Fibroblast of pulmonary artery (primary cell): ENCODE measurements at regions not wholly inside any gene's neighbourhood (a gene's known extent, or its start where the extent isn't known, plus 50 kb on each side); places are given as distances from the start of the nearest gene placed in this dataset.

Source experiments
- DNase-seq: peaks from one replicate; pipeline ENCODE4 v3.0.0-alpha.2; 2010; ENCODE audit warnings: low read depth
- H3K4me3 ChIP-seq: replicated peaks from 2 replicates; pipeline ENCODE4 v1.5.1; 2011; ENCODE audit warnings: low read depth, mild to moderate bottlenecking, control low read depth, low read length, moderate library complexity
- TF ChIP-seq, protein P1 (sequence below): IDR thresholded peaks from 2 replicates; pipeline ENCODE4 v1.5.1; 2011; ENCODE audit warnings: mild to moderate bottlenecking, control low read depth, low read length, inconsistent platforms; ENCODE audit errors: missing control alignments

DNA sequence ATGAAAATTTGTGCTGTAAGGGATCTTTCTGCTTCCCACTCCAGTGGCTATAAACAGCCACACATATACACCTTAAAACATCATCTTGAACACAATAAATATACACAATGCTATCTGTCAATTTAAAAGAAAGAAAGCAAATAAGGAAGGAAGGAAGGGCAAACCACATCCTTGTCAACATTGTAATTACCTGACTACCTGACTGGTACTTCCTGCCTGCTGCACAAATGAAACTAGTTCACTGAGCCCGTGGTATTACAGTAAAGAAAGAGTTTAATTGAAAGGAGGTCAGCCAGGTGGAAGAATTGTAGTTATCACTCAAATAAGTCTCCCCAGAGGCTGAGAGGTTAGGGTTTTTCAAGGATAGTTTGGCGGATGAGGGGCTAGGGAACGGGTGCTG lies 344.4 kb upstream of the ASIC2 start:
- TF ChIP-seq, protein P1, sequence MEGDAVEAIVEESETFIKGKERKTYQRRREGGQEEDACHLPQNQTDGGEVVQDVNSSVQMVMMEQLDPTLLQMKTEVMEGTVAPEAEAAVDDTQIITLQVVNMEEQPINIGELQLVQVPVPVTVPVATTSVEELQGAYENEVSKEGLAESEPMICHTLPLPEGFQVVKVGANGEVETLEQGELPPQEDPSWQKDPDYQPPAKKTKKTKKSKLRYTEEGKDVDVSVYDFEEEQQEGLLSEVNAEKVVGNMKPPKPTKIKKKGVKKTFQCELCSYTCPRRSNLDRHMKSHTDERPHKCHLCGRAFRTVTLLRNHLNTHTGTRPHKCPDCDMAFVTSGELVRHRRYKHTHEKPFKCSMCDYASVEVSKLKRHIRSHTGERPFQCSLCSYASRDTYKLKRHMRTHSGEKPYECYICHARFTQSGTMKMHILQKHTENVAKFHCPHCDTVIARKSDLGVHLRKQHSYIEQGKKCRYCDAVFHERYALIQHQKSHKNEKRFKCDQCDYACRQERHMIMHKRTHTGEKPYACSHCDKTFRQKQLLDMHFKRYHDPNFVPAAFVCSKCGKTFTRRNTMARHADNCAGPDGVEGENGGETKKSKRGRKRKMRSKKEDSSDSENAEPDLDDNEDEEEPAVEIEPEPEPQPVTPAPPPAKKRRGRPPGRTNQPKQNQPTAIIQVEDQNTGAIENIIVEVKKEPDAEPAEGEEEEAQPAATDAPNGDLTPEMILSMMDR: no peak
- DNase-seq: no peak
- no peak overlapping the region for H3K4me3 ChIP-seq

DNA sequence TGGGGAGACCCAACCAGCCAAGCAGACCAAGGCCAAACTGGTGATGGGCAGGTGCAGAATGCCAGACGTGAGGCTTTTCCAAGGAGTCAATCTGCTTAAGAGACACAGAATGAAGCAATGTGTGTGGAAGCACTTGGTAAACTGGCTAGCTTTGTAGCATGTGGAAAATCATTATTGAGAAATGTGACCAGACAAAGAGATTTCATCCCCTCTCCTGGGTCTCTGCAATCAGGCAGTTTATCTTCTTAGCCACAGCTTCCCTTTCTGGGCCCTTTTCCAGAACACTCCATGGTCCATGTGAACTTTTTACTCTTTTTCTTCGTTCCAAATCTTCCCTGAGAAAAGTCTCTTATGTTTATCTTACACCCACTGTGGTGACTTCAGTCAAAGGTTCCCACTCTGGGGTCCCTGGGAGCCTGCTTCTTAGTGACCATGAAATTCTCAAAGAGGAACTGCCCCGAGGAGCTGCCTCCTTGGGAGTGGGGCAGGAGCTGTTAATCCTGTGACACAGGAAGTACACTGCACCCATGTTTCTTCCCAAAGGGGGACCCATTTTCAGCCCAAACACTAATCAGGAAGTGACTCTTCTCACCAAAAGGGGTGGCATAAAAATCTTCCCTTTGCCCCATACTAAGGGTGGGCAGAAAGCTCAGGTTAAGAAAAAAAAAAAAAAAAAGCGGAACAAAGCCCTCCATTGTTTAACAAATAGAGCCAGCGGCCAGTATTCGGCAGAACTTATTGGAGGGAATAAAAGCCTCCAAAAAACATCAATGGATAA lies 346.2 kb upstream of the ASIC2 start:
- TF ChIP-seq, protein P1: no peak
- DNase-seq: no peak
- no peak overlapping the region for H3K4me3 ChIP-seq

DNA sequence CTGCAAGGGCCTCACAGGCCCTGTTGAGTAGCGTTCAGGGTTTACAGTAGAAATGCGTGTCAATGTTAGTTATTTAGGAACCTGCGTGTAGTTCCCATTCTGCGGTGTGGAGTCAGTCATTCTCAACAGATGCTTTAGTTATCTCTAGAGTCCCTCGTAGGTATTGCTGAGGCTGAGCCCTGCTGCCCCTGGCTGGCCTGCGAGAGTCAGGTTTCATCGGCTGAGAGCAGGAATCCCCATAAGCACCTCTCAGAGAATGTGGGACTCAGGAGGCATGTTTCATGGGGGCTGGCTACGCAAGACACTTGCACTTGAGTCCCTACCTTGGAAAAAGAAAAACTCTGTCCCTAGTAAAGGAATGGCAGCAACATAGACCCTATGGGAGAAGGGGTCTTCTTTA lies 347.5 kb upstream of the ASIC2 start:
- TF ChIP-seq, protein P1: no peak
- no peak overlapping the region for H3K4me3 ChIP-seq
- no peak for DNase-seq

DNA sequence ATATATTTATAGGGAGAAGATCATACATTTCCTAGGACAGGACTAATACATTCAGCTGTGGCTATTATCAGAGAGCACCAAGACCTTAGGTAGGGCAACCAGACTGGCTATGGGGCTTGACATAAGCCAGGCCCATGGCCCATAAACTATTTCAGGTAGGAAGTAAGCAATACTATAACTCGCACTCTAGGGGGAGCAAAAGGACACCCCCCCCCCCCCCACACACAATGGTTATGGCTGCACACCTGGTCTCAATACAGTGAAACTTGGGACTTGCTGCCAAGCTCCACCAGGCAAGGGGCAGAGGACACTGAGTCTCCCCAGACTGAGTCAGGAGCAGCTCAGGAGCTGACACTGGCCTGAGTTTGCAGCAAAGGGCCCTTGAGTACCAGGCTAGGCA lies 348.9 kb upstream of the ASIC2 start:
- no peak overlapping the region for H3K4me3 ChIP-seq
- TF ChIP-seq, protein P1: no peak
- no peak for DNase-seq

DNA sequence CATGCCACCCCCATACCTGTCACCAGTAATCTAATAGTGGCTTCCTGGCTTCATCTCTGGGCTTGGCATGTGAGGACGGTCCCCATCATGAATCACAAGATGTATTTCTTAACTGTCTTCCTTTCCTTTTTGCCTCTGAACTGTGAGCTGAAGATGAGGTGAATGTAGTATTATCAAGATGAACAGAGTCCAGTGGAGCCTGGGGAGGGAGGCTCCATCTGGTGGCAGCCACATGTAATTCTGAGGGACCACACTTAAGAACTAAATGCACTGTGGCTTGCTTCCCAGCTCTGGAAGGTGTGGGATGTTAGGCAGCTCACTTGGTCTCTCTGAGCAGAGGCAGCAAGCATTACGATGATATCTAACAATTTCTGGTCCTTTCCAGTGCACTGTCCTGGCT lies 354.9 kb upstream of the ASIC2 start:
- TF ChIP-seq, protein P1: peak; percentile 47
- no peak overlapping the region for H3K4me3 ChIP-seq
- peak; percentile 30 for DNase-seq

DNA sequence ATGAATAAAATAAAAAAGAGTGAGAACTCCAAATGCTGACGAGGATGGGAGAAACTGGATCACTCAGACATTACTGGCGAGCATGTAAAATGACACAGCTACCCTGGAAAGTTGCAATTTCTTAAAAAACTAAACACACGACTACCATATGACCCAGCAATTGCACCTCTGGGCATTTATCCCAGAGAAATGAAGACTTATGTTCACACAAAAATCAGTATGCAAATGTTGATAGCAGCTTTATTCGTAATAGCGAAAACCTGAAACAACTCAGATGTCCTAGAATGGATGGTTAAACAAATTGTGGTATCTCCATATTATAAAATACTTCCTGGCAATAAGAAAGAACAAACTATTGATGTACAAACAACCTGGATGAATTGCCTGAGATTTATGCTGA lies 357.2 kb upstream of the ASIC2 start:
- TF ChIP-seq, protein P1: no peak
- H3K4me3 ChIP-seq: no peak overlapping the region
- DNase-seq: no peak

DNA sequence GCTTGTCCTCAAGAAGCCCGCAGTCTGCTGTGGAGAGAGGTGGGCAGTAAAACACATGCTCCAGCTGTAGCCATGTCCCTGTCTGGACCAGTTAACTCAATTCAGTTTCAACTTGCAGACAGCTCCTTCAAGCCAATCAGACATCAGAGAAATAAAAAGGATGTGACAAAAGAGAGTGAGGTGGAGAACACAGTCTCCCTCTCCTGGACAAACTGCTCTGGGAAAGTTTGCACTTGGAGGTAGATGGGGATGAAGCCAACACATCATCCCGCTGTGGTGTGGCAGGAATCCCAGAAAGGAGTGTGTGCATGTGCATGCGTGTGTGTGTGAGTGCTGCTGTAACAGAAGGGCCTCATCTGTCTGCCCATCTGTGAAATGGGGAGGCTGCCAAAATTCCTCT lies 358.6 kb upstream of the ASIC2 start:
- DNase-seq: peak; percentile 14
- H3K4me3 ChIP-seq: no peak overlapping the region
- TF ChIP-seq, protein P1: peak; percentile 11
